ENCODE measurements at regions not wholly inside any gene's neighbourhood (a gene's known extent, or its start where the extent isn't known, plus 50 kb on each side); places are given as distances from the start of the nearest gene placed in this dataset.

- H3K27ac ChIP-seq = no peak overlapping the region
- no peak overlapping the region for H3K4me3 ChIP-seq
- TF ChIP-seq CTCF (IDR thresholded peaks at IDR 0.05) = no peak
- no peak for DNase-seq (ENCODE audit: low spot score)
These were observed 291.8 kb downstream of the EDEM1 start for GRCh38 chr3:5479229-5479799.

GRCh38 chr3:5480190-5480589, 292.7 kb downstream of the EDEM1 start:
- no peak for DNase-seq (ENCODE audit: low spot score)
- H3K4me3 ChIP-seq = no peak overlapping the region
- H3K27ac ChIP-seq = no peak overlapping the region
- TF ChIP-seq CTCF (IDR thresholded peaks at IDR 0.05) = no peak

- Histone ChIP-seq H3K4me3 (no peak overlapping the region), H3K27ac (no peak overlapping the region)
- TF ChIP-seq CTCF (IDR thresholded peaks at IDR 0.05) = no peak
- DNase-seq (ENCODE audit: low spot score) = no peak
These were observed 297.9 kb downstream of the EDEM1 start for GRCh38 chr3:5485427-5485826.

- TF ChIP-seq CTCF (IDR thresholded peaks at IDR 0.05) = no peak
- Histone ChIP-seq H3K27ac (no peak overlapping the region), H3K4me3 (no peak overlapping the region)
- no peak for DNase-seq (ENCODE audit: low spot score)
These were observed 301.3 kb downstream of the EDEM1 start for GRCh38 chr3:5488771-5489170.

- DNase-seq (ENCODE audit: low spot score) = no peak
- no peak for TF ChIP-seq CTCF (IDR thresholded peaks at IDR 0.05)
- H3K4me3 ChIP-seq = no peak overlapping the region
- no peak overlapping the region for H3K27ac ChIP-seq
These were observed 302.0 kb downstream of the EDEM1 start for GRCh38 chr3:5489536-5489935.

- Histone ChIP-seq H3K27ac (no peak overlapping the region), H3K4me3 (no peak overlapping the region)
- no peak for DNase-seq (ENCODE audit: low spot score)
- TF ChIP-seq CTCF (IDR thresholded peaks at IDR 0.05) = no peak
These were observed 307.5 kb downstream of the EDEM1 start for GRCh38 chr3:5494905-5495519.

- Histone ChIP-seq H3K27ac (no peak overlapping the region), H3K4me3 (no peak overlapping the region)
- no peak for TF ChIP-seq CTCF (IDR thresholded peaks at IDR 0.05)
- no peak for DNase-seq (ENCODE audit: low spot score)
These were observed 310.0 kb downstream of the EDEM1 start for GRCh38 chr3:5497497-5497896.

Data from coronary artery (tissue), 2 donors.